ENCODE measurements at regions not wholly inside any gene's neighbourhood (a gene's known extent, or its start where the extent isn't known, plus 50 kb on each side); places are given as distances from the start of the nearest gene placed in this dataset.

GRCh38 chr14:98692832-98693231 lies 579.2 kb downstream of the BCL11B start:
- intact Hi-C loops (cut with micrococcal nuclease), result no loop called here
- no peak for DNase-seq
- no peak for ATAC-seq

GRCh38 chr14:98694541-98694940 lies 577.5 kb downstream of the BCL11B start:
- DNase-seq, result no peak
- no peak for ATAC-seq
- intact Hi-C loops (cut with micrococcal nuclease), result no loop called here

GRCh38 chr14:98695809-98696208 lies 576.2 kb downstream of the BCL11B start:
- intact Hi-C loops (cut with micrococcal nuclease), result no loop called here
- DNase-seq (no peak), ATAC-seq (no peak)

GRCh38 chr14:98698341-98698740 lies 573.7 kb downstream of the BCL11B start:
- no peak for ATAC-seq
- intact Hi-C loops (cut with micrococcal nuclease), result no loop called here
- no peak for DNase-seq

GRCh38 chr14:98700748-98701147 lies 571.2 kb downstream of the BCL11B start:
- intact Hi-C loops (cut with micrococcal nuclease), result no loop called here
- DNase-seq (no peak), ATAC-seq (no peak)

- no peak for ATAC-seq
- no peak for DNase-seq
- intact Hi-C loops (cut with micrococcal nuclease), result no loop called here
Observed at GRCh38 chr14:98701377-98701776, 570.6 kb downstream of the BCL11B start.

GRCh38 chr14:98704441-98704840 lies 567.6 kb downstream of the BCL11B start:
- ATAC-seq (no peak), DNase-seq (no peak)
- intact Hi-C loops (cut with micrococcal nuclease), result no loop called here

- intact Hi-C loops (cut with micrococcal nuclease), result no loop called here
- no peak for ATAC-seq
- no peak for DNase-seq
Observed at GRCh38 chr14:98705871-98706300, 566.1 kb downstream of the BCL11B start.

- DNase-seq (no peak), ATAC-seq (no peak)
- intact Hi-C loops (cut with micrococcal nuclease), result no loop called here
Observed at GRCh38 chr14:98707522-98707921, 564.5 kb downstream of the BCL11B start.

- no peak for ATAC-seq
Observed at GRCh38 chr14:98708555-98708954, 563.4 kb downstream of the BCL11B start.

GRCh38 chr14:98711453-98711852 lies 560.5 kb downstream of the BCL11B start:
- no peak for DNase-seq
- ATAC-seq, result no peak
- intact Hi-C loops (cut with micrococcal nuclease), result no loop called here

More at GRCh38 chr14:98708555-98708954, 563.4 kb downstream of the BCL11B start:
- DNase-seq, result no peak
- intact Hi-C loops (cut with micrococcal nuclease), result no loop called here

- no peak for ATAC-seq
- no peak for DNase-seq
- intact Hi-C loops (cut with micrococcal nuclease), result no loop called here
Observed at GRCh38 chr14:98714626-98715425, 557.2 kb downstream of the BCL11B start.

GRCh38 chr14:98716133-98716532 lies 555.9 kb downstream of the BCL11B start:
- intact Hi-C loops (cut with micrococcal nuclease), result no loop called here
- DNase-seq (no peak), ATAC-seq (no peak)

- intact Hi-C loops (cut with micrococcal nuclease), result no loop called here
Observed at GRCh38 chr14:98721061-98721460, 550.9 kb downstream of the BCL11B start.

GRCh38 chr14:98724734-98725133 lies 547.3 kb downstream of the BCL11B start:
- ATAC-seq, result no peak

More at GRCh38 chr14:98721061-98721460, 550.9 kb downstream of the BCL11B start:
- DNase-seq (no peak), ATAC-seq (no peak)

GRCh38 chr14:98725191-98725590 lies 546.8 kb downstream of the BCL11B start:
- ATAC-seq, result no peak
- intact Hi-C loops (cut with micrococcal nuclease), result no loop called here
- no peak for DNase-seq

More at GRCh38 chr14:98724734-98725133, 547.3 kb downstream of the BCL11B start:
- DNase-seq, result no peak
- intact Hi-C loops (cut with micrococcal nuclease), result no loop called here

GRCh38 chr14:98725676-98726075 lies 546.3 kb downstream of the BCL11B start:
- ATAC-seq (no peak), DNase-seq (no peak)
- intact Hi-C loops (cut with micrococcal nuclease), result no loop called here

- DNase-seq (no peak), ATAC-seq (no peak)
- intact Hi-C loops (cut with micrococcal nuclease), result no loop called here
Observed at GRCh38 chr14:98726585-98727405, 545.2 kb downstream of the BCL11B start.

GRCh38 chr14:98728024-98728423 lies 544.0 kb downstream of the BCL11B start:
- ATAC-seq, result no peak
- intact Hi-C loops (cut with micrococcal nuclease), result no loop called here
- DNase-seq, result no peak

- ATAC-seq (no peak), DNase-seq (no peak)
- intact Hi-C loops (cut with micrococcal nuclease), result no loop called here
Observed at GRCh38 chr14:98728836-98729235, 543.2 kb downstream of the BCL11B start.

Data from left ventricle myocardium superior (tissue), 1 donor.